Esophagus muscularis mucosa (tissue), 3 donors: ENCODE measurements at regions not wholly inside any gene's neighbourhood (a gene's known extent, or its start where the extent isn't known, plus 50 kb on each side); places are given as distances from the start of the nearest gene placed in this dataset.

Experiments used
- CTCF ChIP-seq, 3 experiments: fragments of 200-600 bp in 2 of 3; fragments of 450-650 bp in 1 of 3; sonication (generic) in 2 of 3; IDR thresholded peaks; one replicate each; pipeline ENCODE4 v1.5.1; 2017 to 2019; ENCODE audit warnings: antibody characterized with exemption in 3 of 3, mild to moderate bottlenecking in 2 of 3, moderate library complexity in 1 of 3
- POLR2A ChIP-seq: fragments of 450-650 bp; IDR thresholded peaks from one replicate; pipeline ENCODE4 v1.6.1; 2017; ENCODE audit warnings: antibody characterized with exemption, moderate library complexity, mild to moderate bottlenecking, low read depth

- TF ChIP-seq POLR2A = no peak
- TF ChIP-seq CTCF (IDR thresholded peaks at IDR 0.05) = no peak
These were observed 135.8 kb upstream of the DSEL start for GRCh38 chr18:67652288-67652687.
